ENCODE measurements at regions not wholly inside any gene's neighbourhood (a gene's known extent, or its start where the extent isn't known, plus 50 kb on each side); places are given as distances from the start of the nearest gene placed in this dataset.

- H3F3A ChIP-seq (ENCODE audit: insufficient read depth, low read length): no peaks in the 10 kb centered on the region
- H2AFZ ChIP-seq (ENCODE audit: low read length): no peak overlapping the region
- no peak overlapping the region for H3K9ac ChIP-seq (ENCODE audit: low read length)
- H3K4me3 ChIP-seq (ENCODE audit: low read depth, low read length, poor library complexity, severe bottlenecking): no peak overlapping the region
- no peaks in the 10 kb centered on the region for H3K4me1 ChIP-seq (ENCODE audit: insufficient read depth, low read length, severe bottlenecking)
- H3K79me2 ChIP-seq (ENCODE audit: insufficient read depth, low read length): no peaks in the 10 kb centered on the region
- no peak for TF ChIP-seq EZH2 (IDR thresholded peaks at IDR 0.05; ENCODE audit: borderline replicate concordance, low read length)
- TF ChIP-seq CTCF (IDR thresholded peaks at IDR 0.05; ENCODE audit: low read length): no peak
- H3K9me2 ChIP-seq (ENCODE audit: low read depth, low read length): no peaks in the 10 kb centered on the region
- H3K36me3 ChIP-seq (ENCODE audit: insufficient read depth, low read length): no peaks in the 10 kb centered on the region
- H3K9me3 ChIP-seq (ENCODE audit: low read length): no peaks in the 10 kb centered on the region
- no peaks in the 10 kb centered on the region for H3K27me3 ChIP-seq (ENCODE audit: insufficient read depth, low read length)
- H3K27ac ChIP-seq (ENCODE audit: low read depth, low read length, poor library complexity, severe bottlenecking): no peak overlapping the region
- no peak overlapping the region for H3K4me2 ChIP-seq (ENCODE audit: low read length)
- H4K20me1 ChIP-seq (ENCODE audit: insufficient read depth, low read length): no peaks in the 10 kb centered on the region
Measured at GRCh38 chr7:108724251-108725100, 154.8 kb downstream of the DNAJB9 start.

- no peaks in the 10 kb centered on the region for H3K9me2 ChIP-seq (ENCODE audit: low read depth, low read length)
- H3K9ac ChIP-seq (ENCODE audit: low read length): no peak overlapping the region
- H3K4me3 ChIP-seq (ENCODE audit: low read depth, low read length, poor library complexity, severe bottlenecking): no peak overlapping the region
- no peak overlapping the region for H3K27ac ChIP-seq (ENCODE audit: low read depth, low read length, poor library complexity, severe bottlenecking)
- H3K79me2 ChIP-seq (ENCODE audit: insufficient read depth, low read length): no peaks in the 10 kb centered on the region
- no peaks in the 10 kb centered on the region for H3K4me1 ChIP-seq (ENCODE audit: insufficient read depth, low read length, severe bottlenecking)
- H3K4me2 ChIP-seq (ENCODE audit: low read length): no peak overlapping the region
- H2AFZ ChIP-seq (ENCODE audit: low read length): no peak overlapping the region
- H4K20me1 ChIP-seq (ENCODE audit: insufficient read depth, low read length): no peaks in the 10 kb centered on the region
- no peaks in the 10 kb centered on the region for H3K9me3 ChIP-seq (ENCODE audit: low read length)
- no peaks in the 10 kb centered on the region for H3F3A ChIP-seq (ENCODE audit: insufficient read depth, low read length)
- no peaks in the 10 kb centered on the region for H3K36me3 ChIP-seq (ENCODE audit: insufficient read depth, low read length)
- TF ChIP-seq CTCF (IDR thresholded peaks at IDR 0.05; ENCODE audit: low read length) (no peak), EZH2 (IDR thresholded peaks at IDR 0.05; ENCODE audit: borderline replicate concordance, low read length) (no peak)
- no peaks in the 10 kb centered on the region for H3K27me3 ChIP-seq (ENCODE audit: insufficient read depth, low read length)
Measured at GRCh38 chr7:108735814-108736213, 166.1 kb downstream of the DNAJB9 start.

GRCh38 chr7:108736221-108736891, 166.7 kb downstream of the DNAJB9 start:
- no peaks in the 10 kb centered on the region for H4K20me1 ChIP-seq (ENCODE audit: insufficient read depth, low read length)
- H3K9me2 ChIP-seq (ENCODE audit: low read depth, low read length): no peaks in the 10 kb centered on the region
- H3K27ac ChIP-seq (ENCODE audit: low read depth, low read length, poor library complexity, severe bottlenecking): no peak overlapping the region
- no peak overlapping the region for H3K4me2 ChIP-seq (ENCODE audit: low read length)
- no peak for TF ChIP-seq CTCF (IDR thresholded peaks at IDR 0.05; ENCODE audit: low read length)
- no peak for TF ChIP-seq EZH2 (IDR thresholded peaks at IDR 0.05; ENCODE audit: borderline replicate concordance, low read length)
- no peaks in the 10 kb centered on the region for H3K9me3 ChIP-seq (ENCODE audit: low read length)
- no peaks in the 10 kb centered on the region for H3K79me2 ChIP-seq (ENCODE audit: insufficient read depth, low read length)
- no peak overlapping the region for H2AFZ ChIP-seq (ENCODE audit: low read length)
- no peak overlapping the region for H3K9ac ChIP-seq (ENCODE audit: low read length)
- no peaks in the 10 kb centered on the region for H3F3A ChIP-seq (ENCODE audit: insufficient read depth, low read length)
- H3K36me3 ChIP-seq (ENCODE audit: insufficient read depth, low read length): no peaks in the 10 kb centered on the region
- no peaks in the 10 kb centered on the region for H3K27me3 ChIP-seq (ENCODE audit: insufficient read depth, low read length)
- no peaks in the 10 kb centered on the region for H3K4me1 ChIP-seq (ENCODE audit: insufficient read depth, low read length, severe bottlenecking)
- H3K4me3 ChIP-seq (ENCODE audit: low read depth, low read length, poor library complexity, severe bottlenecking): no peak overlapping the region
